Gastrocnemius medialis (tissue), 4 donors: ENCODE measurements at regions not wholly inside any gene's neighbourhood (a gene's known extent, or its start where the extent isn't known, plus 50 kb on each side); places are given as distances from the start of the nearest gene placed in this dataset.

Source experiments
- CTCF ChIP-seq, 5 experiments: fragments of 450-650 bp in 3 of 5; fragments of 200-600 bp in 2 of 5; sonication (generic) in 2 of 5; IDR thresholded peaks in 4 of 5; conservative IDR thresholded peaks in 1 of 5; 1 replicate in 4 of 5; 2 replicates in 1 of 5; pipeline ENCODE4 v1.5.1; 2016 to 2019; ENCODE audit warnings: antibody characterized with exemption in 5 of 5, mild to moderate bottlenecking in 3 of 5, moderate library complexity in 3 of 5
- POLR2A ChIP-seq, 2 donors: fragments of 450-650 bp; IDR thresholded peaks; one replicate each; pipeline ENCODE4 v1.6.1; 2017; ENCODE audit warnings: antibody characterized with exemption in 2 of 2, mild to moderate bottlenecking in 2 of 2, moderate library complexity in 2 of 2

GRCh38 chr2:239578381-239578780 is 177.6 kb upstream of the HDAC4 start:
- TF ChIP-seq CTCF (IDR thresholded peaks at IDR 0.05 in 4 of 5, conservative IDR thresholded peaks at IDR 0.05 in 1 of 5), result no peak
- no peak for TF ChIP-seq POLR2A (IDR thresholded peaks at IDR 0.05)
